Gastroesophageal sphincter (tissue), 4 donors: ENCODE measurements at regions not wholly inside any gene's neighbourhood (a gene's known extent, or its start where the extent isn't known, plus 50 kb on each side); places are given as distances from the start of the nearest gene placed in this dataset.

Source experiments
- ATAC-seq: fragments of 150-250 bp; one replicate; pipeline ENCODE4 v1.9.1; 2016; ENCODE audit warnings: mild to moderate bottlenecking, moderate library complexity
- H3K27ac ChIP-seq, 4 donors: fragments of 200-600 bp; sonication (generic) in 3 of 4; 1 replicate in 3 of 4; 2 replicates in 1 of 4; pipeline ENCODE4 v1.5.1; 2016 to 2019
- H3K27me3 ChIP-seq: fragments of 200-600 bp; sonication (generic); one replicate; pipeline ENCODE4 v1.5.1; 2019
- H3K36me3 ChIP-seq, 2 donors: fragments of 200-600 bp; sonication (generic); one replicate each; pipeline ENCODE4 v1.5.1; 2019; ENCODE audit warnings: control low read depth in 1 of 2
- H3K4me1 ChIP-seq, 3 donors: fragments of 200-600 bp; sonication (generic); 1 replicate in 2 of 3; 2 replicates in 1 of 3; pipeline ENCODE4 v1.5.1; 2016 to 2019; ENCODE audit warnings: control low read depth in 2 of 3
- H3K4me3 ChIP-seq, 2 donors: fragments of 200-600 bp; sonication (generic); one replicate each; pipeline ENCODE4 v1.5.1; 2019; ENCODE audit warnings: mild to moderate bottlenecking in 1 of 2, moderate library complexity in 1 of 2
- H3K9me3 ChIP-seq, 3 donors: fragments of 200-600 bp; sonication (generic); one replicate each; pipeline ENCODE4 v1.5.1; 2017 to 2019; ENCODE audit warnings: control low read depth in 2 of 3
- EP300 ChIP-seq: sonication (generic); formaldehyde crosslinking; IDR thresholded peaks from one replicate; pipeline ENCODE4 v1.6.1; 2017; ENCODE audit warnings: antibody characterized with exemption, mild to moderate bottlenecking
- POLR2A ChIP-seq, 2 donors: fragments of 450-650 bp; IDR thresholded peaks; one replicate each; pipeline ENCODE4 v1.6.1; 2017; ENCODE audit warnings: antibody characterized with exemption in 2 of 2, mild to moderate bottlenecking in 2 of 2, moderate library complexity in 1 of 2
- POLR2AphosphoS5 ChIP-seq: sonication (generic); formaldehyde crosslinking; IDR thresholded peaks from one replicate; pipeline ENCODE4 v1.6.1; 2017; ENCODE audit warnings: antibody characterized with exemption
- WGBS, 2 donors: methylation state at CpG; one replicate each; pipeline ENCODE4 v1.1.5; 2018; ENCODE audit warnings: low coverage in 1 of 2; 5-methylcytosine and 5-hydroxymethylcytosine counted together
- TF ChIP-seq, protein P1 (sequence below), 4 experiments: fragments of 200-600 bp in 2 of 4; fragments of 450-650 bp in 2 of 4; sonication (generic) in 1 of 4; IDR thresholded peaks; one replicate each; pipeline ENCODE4 v1.5.1; 2017 to 2019; ENCODE audit warnings: antibody characterized with exemption in 4 of 4, mild to moderate bottlenecking in 2 of 4, moderate library complexity in 2 of 4

DNA sequence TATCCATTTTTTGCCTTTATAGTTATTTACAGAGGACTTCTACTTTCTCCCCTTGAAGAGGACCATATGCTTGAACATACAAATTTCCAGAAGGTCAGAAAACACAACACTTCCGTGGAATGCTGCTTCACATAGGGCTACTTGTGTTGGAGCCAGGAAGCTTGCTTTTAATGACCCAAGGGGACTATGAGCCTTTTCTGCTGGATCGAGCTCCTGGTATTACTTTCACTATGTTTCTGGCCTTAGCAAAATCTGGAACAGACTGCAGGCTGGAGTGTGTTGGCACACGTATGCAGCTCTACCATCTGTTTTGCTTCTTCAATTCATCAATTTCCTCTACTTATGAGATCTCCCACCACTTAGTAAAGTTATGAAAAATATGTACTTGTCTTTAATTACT, 69.3 kb upstream of the CBLB start:
- Histone ChIP-seq H3K9me3 (no peaks in the 10 kb centered on the region), H3K4me3 (no peak overlapping the region), H3K4me1 (peaks cover 3 to 17% (median 6%) of the 10 kb centered on the region in 3 donors), H3K27me3 (no peaks in the 10 kb centered on the region), H3K27ac (no peak overlapping the region), H3K36me3 (no peaks in the 10 kb centered on the region)
- TF ChIP-seq POLR2AphosphoS5 (no peak), POLR2A (IDR thresholded peaks at IDR 0.05) (no peak), EP300 (no peak)
- TF ChIP-seq, protein P1, sequence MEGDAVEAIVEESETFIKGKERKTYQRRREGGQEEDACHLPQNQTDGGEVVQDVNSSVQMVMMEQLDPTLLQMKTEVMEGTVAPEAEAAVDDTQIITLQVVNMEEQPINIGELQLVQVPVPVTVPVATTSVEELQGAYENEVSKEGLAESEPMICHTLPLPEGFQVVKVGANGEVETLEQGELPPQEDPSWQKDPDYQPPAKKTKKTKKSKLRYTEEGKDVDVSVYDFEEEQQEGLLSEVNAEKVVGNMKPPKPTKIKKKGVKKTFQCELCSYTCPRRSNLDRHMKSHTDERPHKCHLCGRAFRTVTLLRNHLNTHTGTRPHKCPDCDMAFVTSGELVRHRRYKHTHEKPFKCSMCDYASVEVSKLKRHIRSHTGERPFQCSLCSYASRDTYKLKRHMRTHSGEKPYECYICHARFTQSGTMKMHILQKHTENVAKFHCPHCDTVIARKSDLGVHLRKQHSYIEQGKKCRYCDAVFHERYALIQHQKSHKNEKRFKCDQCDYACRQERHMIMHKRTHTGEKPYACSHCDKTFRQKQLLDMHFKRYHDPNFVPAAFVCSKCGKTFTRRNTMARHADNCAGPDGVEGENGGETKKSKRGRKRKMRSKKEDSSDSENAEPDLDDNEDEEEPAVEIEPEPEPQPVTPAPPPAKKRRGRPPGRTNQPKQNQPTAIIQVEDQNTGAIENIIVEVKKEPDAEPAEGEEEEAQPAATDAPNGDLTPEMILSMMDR (IDR thresholded peaks at IDR 0.05): no peak
- no peak for ATAC-seq
- WGBS, 2 donors: 7% methylated on average over 2 to 3 of the region's 3 CpGs

DNA sequence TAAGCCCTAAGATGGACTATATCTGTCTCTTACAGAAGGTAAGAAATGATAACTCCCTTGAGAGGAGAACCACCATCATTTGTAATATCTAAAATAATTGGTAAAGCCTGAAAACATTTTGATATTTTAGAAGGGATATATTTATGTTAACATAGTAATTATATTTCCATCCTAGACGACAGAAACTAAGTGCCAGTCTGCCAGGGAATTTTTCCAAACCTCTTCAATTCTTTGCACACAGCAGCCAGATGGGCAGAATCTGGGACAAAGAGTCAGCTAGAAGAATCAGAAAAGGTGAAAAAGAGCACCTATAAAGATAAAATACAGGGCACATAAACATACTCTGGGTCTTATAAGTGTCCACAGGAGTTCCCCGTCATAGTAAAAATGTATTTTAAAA, 70.0 kb upstream of the CBLB start:
- ATAC-seq: no peak
- no peaks in the 10 kb centered on the region for H3K36me3 ChIP-seq
- H3K4me1 ChIP-seq: peaks cover 3 to 17% (median 6%) of the 10 kb centered on the region in 3 donors
- H3K4me3 ChIP-seq: no peak overlapping the region
- TF ChIP-seq POLR2AphosphoS5 (no peak), EP300 (no peak), POLR2A (IDR thresholded peaks at IDR 0.05) (no peak)
- TF ChIP-seq, protein P1 (IDR thresholded peaks at IDR 0.05): no peak
- WGBS, 2 donors: 44 to 48% methylated on average over 2 of the region's 2 CpGs
- no peak overlapping the region for H3K27ac ChIP-seq
- H3K27me3 ChIP-seq: no peaks in the 10 kb centered on the region
- H3K9me3 ChIP-seq: no peaks in the 10 kb centered on the region

DNA sequence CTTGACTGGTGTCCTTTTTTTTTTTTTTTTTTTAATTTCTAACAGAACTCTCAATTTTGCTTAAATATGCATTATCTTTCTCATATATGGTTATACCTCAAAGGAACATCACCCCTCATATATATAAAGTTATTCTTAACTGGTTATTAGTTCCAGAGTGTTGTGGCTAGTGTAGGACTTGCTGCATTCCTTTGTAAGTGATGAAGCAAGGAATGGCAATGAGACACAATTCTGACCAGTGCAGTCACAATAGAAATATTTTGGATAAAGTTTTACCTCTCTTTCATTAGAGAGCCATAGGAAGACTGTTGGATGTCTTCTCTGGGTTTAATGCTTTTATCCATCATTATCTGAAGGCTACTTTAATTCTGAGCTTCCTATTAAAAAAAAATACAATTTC, 75.5 kb upstream of the CBLB start:
- no peak for ATAC-seq
- Histone ChIP-seq H3K27ac (no peak overlapping the region), H3K4me3 (no peak overlapping the region), H3K36me3 (no peaks in the 10 kb centered on the region), H3K9me3 (no peaks in the 10 kb centered on the region), H3K4me1 (no peaks in the 10 kb centered on the region), H3K27me3 (no peaks in the 10 kb centered on the region)
- TF ChIP-seq POLR2A (IDR thresholded peaks at IDR 0.05) (no peak), EP300 (no peak), POLR2AphosphoS5 (no peak)
- TF ChIP-seq, protein P1 (IDR thresholded peaks at IDR 0.05): no peak

DNA sequence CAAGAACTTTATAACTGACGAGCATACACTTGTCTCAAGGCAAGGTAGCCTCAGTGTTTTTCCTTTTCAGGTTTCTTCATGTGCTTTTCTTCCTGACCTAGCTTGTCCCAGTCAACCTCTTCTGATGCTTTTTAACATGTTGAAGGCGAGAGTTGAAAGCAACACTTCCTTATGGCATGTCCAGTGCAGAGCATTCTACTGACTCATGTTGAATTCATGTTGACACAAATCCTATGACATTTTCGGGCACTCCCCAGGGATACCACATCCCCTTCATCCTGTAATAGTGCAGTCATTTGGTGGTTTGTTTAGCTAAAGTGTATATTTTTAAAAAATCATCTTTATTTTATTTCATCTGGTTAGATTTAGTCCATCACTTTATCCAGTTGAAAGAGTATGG, 75.9 kb upstream of the CBLB start:
- H3K27me3 ChIP-seq: no peaks in the 10 kb centered on the region
- H3K4me1 ChIP-seq: no peaks in the 10 kb centered on the region
- TF ChIP-seq EP300 (no peak), POLR2A (IDR thresholded peaks at IDR 0.05) (no peak)
- TF ChIP-seq, protein P1 (IDR thresholded peaks at IDR 0.05): no peak
- no peak overlapping the region for H3K27ac ChIP-seq
- no peak overlapping the region for H3K4me3 ChIP-seq
- no peaks in the 10 kb centered on the region for H3K9me3 ChIP-seq
- H3K36me3 ChIP-seq: no peaks in the 10 kb centered on the region
- ATAC-seq: no peak
- 87 to 100% methylated on average over 1 to 3 of the region's 3 CpGs for WGBS, 2 donors

- no peak for ATAC-seq
- H3K36me3 ChIP-seq: no peaks in the 10 kb centered on the region
- no peak for TF ChIP-seq POLR2AphosphoS5
- TF ChIP-seq, protein P1 (IDR thresholded peaks at IDR 0.05): no peak
- TF ChIP-seq POLR2A (IDR thresholded peaks at IDR 0.05): no peak
- no peak for TF ChIP-seq EP300
- H3K4me1 ChIP-seq: peaks cover 0 to 8% (median 0%) of the 10 kb centered on the region in 3 donors
- 63 to 75% methylated on average over 2 of the region's 2 CpGs for WGBS, 2 donors
- no peak overlapping the region for H3K27ac ChIP-seq
- H3K27me3 ChIP-seq: no peaks in the 10 kb centered on the region
- H3K4me3 ChIP-seq: no peak overlapping the region
- no peaks in the 10 kb centered on the region for H3K9me3 ChIP-seq
These were observed 79.3 kb upstream of the CBLB start for GRCh38 chr3:105948101-105948500.
